ENCODE measurements at regions not wholly inside any gene's neighbourhood (a gene's known extent, or its start where the extent isn't known, plus 50 kb on each side); places are given as distances from the start of the nearest gene placed in this dataset.

DNA sequence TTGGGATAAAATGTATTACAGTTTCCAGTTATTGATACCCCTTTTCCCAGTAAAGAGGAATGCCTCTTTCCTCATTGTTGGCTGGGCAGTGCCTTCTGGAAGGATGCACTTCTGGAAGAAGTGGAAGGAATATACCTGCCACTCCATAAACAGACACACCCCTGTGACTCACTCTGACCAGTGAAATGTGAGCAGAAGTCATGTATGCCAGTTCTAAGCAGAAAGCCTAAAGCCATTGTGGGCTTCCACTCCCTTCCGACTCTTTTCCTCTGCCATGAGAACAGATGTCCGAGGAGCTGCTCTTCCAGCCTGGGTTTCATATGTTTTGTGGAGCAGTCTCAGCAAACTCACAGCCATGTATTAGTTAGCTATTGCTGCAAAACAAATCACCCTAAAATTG lies 166.1 kb upstream of the SERP2 start:
- TF ChIP-seq, protein P1, sequence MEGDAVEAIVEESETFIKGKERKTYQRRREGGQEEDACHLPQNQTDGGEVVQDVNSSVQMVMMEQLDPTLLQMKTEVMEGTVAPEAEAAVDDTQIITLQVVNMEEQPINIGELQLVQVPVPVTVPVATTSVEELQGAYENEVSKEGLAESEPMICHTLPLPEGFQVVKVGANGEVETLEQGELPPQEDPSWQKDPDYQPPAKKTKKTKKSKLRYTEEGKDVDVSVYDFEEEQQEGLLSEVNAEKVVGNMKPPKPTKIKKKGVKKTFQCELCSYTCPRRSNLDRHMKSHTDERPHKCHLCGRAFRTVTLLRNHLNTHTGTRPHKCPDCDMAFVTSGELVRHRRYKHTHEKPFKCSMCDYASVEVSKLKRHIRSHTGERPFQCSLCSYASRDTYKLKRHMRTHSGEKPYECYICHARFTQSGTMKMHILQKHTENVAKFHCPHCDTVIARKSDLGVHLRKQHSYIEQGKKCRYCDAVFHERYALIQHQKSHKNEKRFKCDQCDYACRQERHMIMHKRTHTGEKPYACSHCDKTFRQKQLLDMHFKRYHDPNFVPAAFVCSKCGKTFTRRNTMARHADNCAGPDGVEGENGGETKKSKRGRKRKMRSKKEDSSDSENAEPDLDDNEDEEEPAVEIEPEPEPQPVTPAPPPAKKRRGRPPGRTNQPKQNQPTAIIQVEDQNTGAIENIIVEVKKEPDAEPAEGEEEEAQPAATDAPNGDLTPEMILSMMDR (IDR thresholded peaks at IDR 0.05) = no peak
- TF ChIP-seq POLR2A (IDR thresholded peaks at IDR 0.05) = no peak
